Peyer's patch (tissue), 4 donors: ENCODE measurements at regions not wholly inside any gene's neighbourhood (a gene's known extent, or its start where the extent isn't known, plus 50 kb on each side); places are given as distances from the start of the nearest gene placed in this dataset.

ENCODE experiments used
- POLR2A ChIP-seq, 2 donors: fragments of 450-650 bp; IDR thresholded peaks; one replicate each; pipeline ENCODE4 v1.5.1; 2017; ENCODE audit warnings: antibody characterized with exemption in 2 of 2, mild to moderate bottlenecking in 2 of 2, moderate library complexity in 2 of 2
- TF ChIP-seq, protein P1 (sequence below), 6 experiments: fragments of 450-650 bp in 4 of 6; fragments of 200-600 bp in 2 of 6; sonication (generic) in 1 of 6; IDR thresholded peaks; one replicate each; pipeline ENCODE4 v1.5.1; 2017 to 2019; ENCODE audit warnings: antibody characterized with exemption in 6 of 6, mild to moderate bottlenecking in 3 of 6, moderate library complexity in 1 of 6

DNA sequence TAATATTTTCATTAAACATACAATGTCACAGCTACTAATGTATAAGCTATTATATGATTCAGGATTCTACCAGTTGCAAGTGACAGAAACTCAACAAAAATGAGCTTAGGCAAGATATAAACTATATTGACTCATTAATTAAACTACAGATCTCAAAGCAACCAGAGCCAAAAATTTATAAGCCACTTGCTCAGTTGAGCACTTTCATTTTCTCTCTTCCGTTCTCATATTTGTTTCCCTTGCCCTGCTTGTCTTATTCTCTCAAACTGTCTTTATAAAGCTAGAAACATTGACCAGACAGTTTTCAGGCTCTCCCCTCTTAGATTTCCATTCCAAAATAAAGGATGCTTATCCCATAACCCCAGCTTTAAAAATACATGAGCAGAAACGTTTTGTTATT is 60.2 kb upstream of the DGKB start:
- TF ChIP-seq, protein P1, sequence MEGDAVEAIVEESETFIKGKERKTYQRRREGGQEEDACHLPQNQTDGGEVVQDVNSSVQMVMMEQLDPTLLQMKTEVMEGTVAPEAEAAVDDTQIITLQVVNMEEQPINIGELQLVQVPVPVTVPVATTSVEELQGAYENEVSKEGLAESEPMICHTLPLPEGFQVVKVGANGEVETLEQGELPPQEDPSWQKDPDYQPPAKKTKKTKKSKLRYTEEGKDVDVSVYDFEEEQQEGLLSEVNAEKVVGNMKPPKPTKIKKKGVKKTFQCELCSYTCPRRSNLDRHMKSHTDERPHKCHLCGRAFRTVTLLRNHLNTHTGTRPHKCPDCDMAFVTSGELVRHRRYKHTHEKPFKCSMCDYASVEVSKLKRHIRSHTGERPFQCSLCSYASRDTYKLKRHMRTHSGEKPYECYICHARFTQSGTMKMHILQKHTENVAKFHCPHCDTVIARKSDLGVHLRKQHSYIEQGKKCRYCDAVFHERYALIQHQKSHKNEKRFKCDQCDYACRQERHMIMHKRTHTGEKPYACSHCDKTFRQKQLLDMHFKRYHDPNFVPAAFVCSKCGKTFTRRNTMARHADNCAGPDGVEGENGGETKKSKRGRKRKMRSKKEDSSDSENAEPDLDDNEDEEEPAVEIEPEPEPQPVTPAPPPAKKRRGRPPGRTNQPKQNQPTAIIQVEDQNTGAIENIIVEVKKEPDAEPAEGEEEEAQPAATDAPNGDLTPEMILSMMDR (IDR thresholded peaks at IDR 0.05) = no peak
- no peak for TF ChIP-seq POLR2A (IDR thresholded peaks at IDR 0.05)
